ENCODE measurements at regions not wholly inside any gene's neighbourhood (a gene's known extent, or its start where the extent isn't known, plus 50 kb on each side); places are given as distances from the start of the nearest gene placed in this dataset.

DNA sequence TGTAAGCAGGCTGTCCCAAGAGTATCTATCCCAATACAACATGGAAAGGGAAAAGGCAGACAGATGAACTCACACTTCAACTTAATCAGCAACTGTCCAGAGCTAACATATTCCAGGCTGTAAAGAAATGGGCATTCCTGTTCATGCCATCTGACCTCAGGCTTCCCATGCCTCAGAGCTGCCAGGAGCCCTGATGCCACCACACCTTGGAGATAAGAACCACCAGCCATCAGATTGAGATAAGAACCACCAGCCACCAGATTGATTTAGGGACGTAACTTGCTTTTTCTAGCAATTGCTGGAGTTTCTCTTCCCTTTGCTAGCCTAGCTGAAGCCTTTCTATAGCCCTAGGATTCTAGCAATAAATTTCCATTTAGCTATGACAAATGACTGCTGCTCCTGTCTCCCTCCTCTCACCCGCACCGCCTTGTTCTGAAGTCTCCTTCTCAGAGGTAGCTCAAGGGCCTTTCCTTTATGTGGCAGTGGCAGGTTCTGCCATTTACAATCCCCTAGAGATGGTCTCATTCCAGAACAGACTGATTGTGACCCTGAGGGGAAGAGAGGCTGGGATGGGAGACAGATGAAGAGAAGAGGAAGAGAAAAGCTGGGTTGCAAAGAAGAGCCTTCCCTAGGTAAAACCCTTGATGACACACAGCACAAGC lies 88.0 kb upstream of the CTTNBP2NL start:
- no peaks in the 10 kb centered on the region for H3K27me3 ChIP-seq (ENCODE audit: insufficient read depth, low read depth)
- H3K36me3 ChIP-seq (ENCODE audit: insufficient read depth): no peaks in the 10 kb centered on the region
- H3K9ac ChIP-seq: no peak overlapping the region
- no peaks in the 10 kb centered on the region for H3K4me1 ChIP-seq (ENCODE audit: low read depth, poor library complexity, severe bottlenecking)
- no peak overlapping the region for H3K27ac ChIP-seq
- no peaks in the 10 kb centered on the region for H4K20me1 ChIP-seq (ENCODE audit: insufficient read depth)
- no peak overlapping the region for H3K4me3 ChIP-seq (IDR thresholded peaks at IDR 0.05; ENCODE audit: insufficient read depth, low read depth, low read length)
- H2AFZ ChIP-seq (ENCODE audit: low read depth): no peak overlapping the region
- no peak overlapping the region for H3K4me2 ChIP-seq
- no peaks in the 10 kb centered on the region for H3K79me2 ChIP-seq (ENCODE audit: insufficient read depth, low read depth)
- TF ChIP-seq, protein P1, sequence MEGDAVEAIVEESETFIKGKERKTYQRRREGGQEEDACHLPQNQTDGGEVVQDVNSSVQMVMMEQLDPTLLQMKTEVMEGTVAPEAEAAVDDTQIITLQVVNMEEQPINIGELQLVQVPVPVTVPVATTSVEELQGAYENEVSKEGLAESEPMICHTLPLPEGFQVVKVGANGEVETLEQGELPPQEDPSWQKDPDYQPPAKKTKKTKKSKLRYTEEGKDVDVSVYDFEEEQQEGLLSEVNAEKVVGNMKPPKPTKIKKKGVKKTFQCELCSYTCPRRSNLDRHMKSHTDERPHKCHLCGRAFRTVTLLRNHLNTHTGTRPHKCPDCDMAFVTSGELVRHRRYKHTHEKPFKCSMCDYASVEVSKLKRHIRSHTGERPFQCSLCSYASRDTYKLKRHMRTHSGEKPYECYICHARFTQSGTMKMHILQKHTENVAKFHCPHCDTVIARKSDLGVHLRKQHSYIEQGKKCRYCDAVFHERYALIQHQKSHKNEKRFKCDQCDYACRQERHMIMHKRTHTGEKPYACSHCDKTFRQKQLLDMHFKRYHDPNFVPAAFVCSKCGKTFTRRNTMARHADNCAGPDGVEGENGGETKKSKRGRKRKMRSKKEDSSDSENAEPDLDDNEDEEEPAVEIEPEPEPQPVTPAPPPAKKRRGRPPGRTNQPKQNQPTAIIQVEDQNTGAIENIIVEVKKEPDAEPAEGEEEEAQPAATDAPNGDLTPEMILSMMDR (conservative IDR thresholded peaks at IDR 0.05; ENCODE audit: low read depth, low read length): no peak

DNA sequence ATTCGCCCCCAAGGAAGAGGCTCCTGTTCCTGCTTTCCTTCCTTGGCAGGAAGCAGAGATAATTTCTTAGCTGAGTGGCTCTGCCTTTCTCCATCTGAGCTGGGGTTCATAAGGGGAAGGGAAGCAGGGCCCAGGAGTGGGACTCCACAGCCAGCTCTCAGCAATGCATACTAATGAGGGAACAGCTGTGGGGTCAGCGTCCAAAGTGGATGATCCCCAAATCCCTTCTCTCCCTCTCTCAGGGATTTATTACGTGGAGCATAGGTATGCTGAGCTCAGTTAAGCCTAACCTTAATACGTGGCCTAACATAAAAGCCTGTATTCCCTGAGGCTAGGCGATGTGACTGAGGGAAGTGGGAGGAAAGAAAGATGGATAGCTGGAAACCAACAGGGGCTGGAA lies 87.3 kb upstream of the CTTNBP2NL start:
- Histone ChIP-seq H3K27me3 (ENCODE audit: insufficient read depth, low read depth) (no peaks in the 10 kb centered on the region), H4K20me1 (ENCODE audit: insufficient read depth) (no peaks in the 10 kb centered on the region), H3K4me3 (IDR thresholded peaks at IDR 0.05; ENCODE audit: insufficient read depth, low read depth, low read length) (no peak overlapping the region), H3K27ac (no peak overlapping the region), H2AFZ (ENCODE audit: low read depth) (no peak overlapping the region), H3K36me3 (ENCODE audit: insufficient read depth) (no peaks in the 10 kb centered on the region), H3K4me1 (ENCODE audit: low read depth, poor library complexity, severe bottlenecking) (no peaks in the 10 kb centered on the region), H3K4me2 (no peak overlapping the region), H3K79me2 (ENCODE audit: insufficient read depth, low read depth) (no peaks in the 10 kb centered on the region), H3K9ac (no peak overlapping the region)
- TF ChIP-seq, protein P1 (conservative IDR thresholded peaks at IDR 0.05; ENCODE audit: low read depth, low read length): no peak

DNA sequence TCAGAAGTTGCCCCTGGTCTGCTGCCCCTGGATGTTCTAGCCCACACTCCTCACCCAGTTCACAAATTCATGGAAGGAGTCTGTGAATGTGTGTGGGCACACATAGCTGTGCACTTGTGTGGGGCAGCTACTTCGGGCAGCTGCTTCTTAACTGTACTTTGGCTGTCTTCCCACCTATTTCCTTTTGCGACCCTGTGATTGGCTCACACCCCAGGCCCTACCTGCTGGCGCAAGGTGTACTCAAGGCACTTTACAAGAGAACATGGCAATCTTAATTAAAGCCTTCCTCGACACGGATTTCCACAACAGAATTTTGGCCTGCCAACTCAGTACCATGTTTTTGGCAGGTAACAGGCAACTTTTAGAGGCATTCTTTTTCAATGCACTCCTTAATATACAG lies 86.5 kb upstream of the CTTNBP2NL start:
- Histone ChIP-seq H3K4me2 (no peak overlapping the region), H3K4me1 (ENCODE audit: low read depth, poor library complexity, severe bottlenecking) (no peaks in the 10 kb centered on the region), H2AFZ (ENCODE audit: low read depth) (no peak overlapping the region), H3K79me2 (ENCODE audit: insufficient read depth, low read depth) (no peaks in the 10 kb centered on the region), H4K20me1 (ENCODE audit: insufficient read depth) (no peaks in the 10 kb centered on the region), H3K27me3 (ENCODE audit: insufficient read depth, low read depth) (no peaks in the 10 kb centered on the region), H3K27ac (no peak overlapping the region), H3K9ac (no peak overlapping the region), H3K4me3 (IDR thresholded peaks at IDR 0.05; ENCODE audit: insufficient read depth, low read depth, low read length) (no peak overlapping the region), H3K36me3 (ENCODE audit: insufficient read depth) (no peaks in the 10 kb centered on the region)
- TF ChIP-seq, protein P1 (conservative IDR thresholded peaks at IDR 0.05; ENCODE audit: low read depth, low read length): no peak

DNA sequence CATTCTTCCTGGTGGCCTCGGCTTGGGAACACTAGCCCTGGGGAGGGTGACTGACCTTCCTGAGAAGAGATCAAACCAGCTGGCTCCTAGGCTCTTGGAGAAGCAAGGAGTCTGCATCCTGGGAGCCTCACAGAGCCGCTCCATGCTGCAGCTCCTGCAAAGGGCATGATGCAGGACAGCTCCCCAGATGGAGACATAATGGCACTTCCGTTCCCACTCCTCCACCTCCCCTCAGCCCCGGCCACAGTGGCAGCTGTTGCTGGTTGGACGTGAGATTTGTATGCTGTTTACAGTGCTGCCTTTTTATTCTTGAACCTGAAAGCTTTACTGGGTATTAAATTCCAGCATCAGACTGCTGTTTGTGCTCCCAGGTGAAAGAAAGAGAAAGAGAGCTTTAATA lies 83.7 kb upstream of the CTTNBP2NL start:
- H3K4me2 ChIP-seq: no peak overlapping the region
- no peaks in the 10 kb centered on the region for H3K27me3 ChIP-seq (ENCODE audit: insufficient read depth, low read depth)
- no peaks in the 10 kb centered on the region for H3K79me2 ChIP-seq (ENCODE audit: insufficient read depth, low read depth)
- no peak overlapping the region for H3K27ac ChIP-seq
- H3K4me3 ChIP-seq (IDR thresholded peaks at IDR 0.05; ENCODE audit: insufficient read depth, low read depth, low read length): no peak overlapping the region
- no peaks in the 10 kb centered on the region for H3K36me3 ChIP-seq (ENCODE audit: insufficient read depth)
- no peaks in the 10 kb centered on the region for H3K4me1 ChIP-seq (ENCODE audit: low read depth, poor library complexity, severe bottlenecking)
- no peak overlapping the region for H3K9ac ChIP-seq
- TF ChIP-seq, protein P1 (conservative IDR thresholded peaks at IDR 0.05; ENCODE audit: low read depth, low read length): no peak
- no peaks in the 10 kb centered on the region for H4K20me1 ChIP-seq (ENCODE audit: insufficient read depth)
- no peak overlapping the region for H2AFZ ChIP-seq (ENCODE audit: low read depth)
